ENCODE measurements at regions not wholly inside any gene's neighbourhood (a gene's known extent, or its start where the extent isn't known, plus 50 kb on each side); places are given as distances from the start of the nearest gene placed in this dataset.

- FAIRE-seq (no peak), DNase-seq (ENCODE audit: insufficient read length) (no peak)
- TF ChIP-seq POLR2AphosphoS5 (IDR thresholded peaks at IDR 0.05; ENCODE audit: low read depth, low read length) (no peak), TAF1 (IDR thresholded peaks at IDR 0.05; ENCODE audit: borderline replicate concordance, low read depth, low read length) (no peak), POLR2A (IDR thresholded peaks at IDR 0.05; ENCODE audit: low read depth, low read length) (no peak)
Observed at GRCh38 chrX:39497702-39498265, 600.0 kb downstream of the BCOR start.

DNA sequence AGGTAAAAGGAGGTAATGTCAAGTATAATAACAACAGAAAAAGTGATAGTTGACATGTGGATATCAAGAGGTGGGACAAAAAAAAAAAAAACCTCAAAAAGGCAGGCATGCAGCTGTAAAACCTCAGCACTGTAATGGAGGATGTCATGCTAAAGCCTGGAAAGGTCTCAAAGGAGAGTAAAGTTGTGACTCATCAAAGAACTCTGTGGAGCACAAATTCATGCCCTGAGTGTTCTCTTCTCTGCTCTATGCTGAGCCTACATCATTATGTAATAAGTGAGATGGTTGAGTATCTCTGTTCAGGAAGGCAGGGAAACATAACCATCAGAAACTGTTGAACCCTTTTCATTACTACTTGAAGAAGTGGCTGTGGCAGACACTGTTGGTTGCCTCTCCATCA, 597.8 kb downstream of the BCOR start:
- FAIRE-seq (no peak), DNase-seq (ENCODE audit: insufficient read length) (no peak)
- TF ChIP-seq POLR2AphosphoS5 (IDR thresholded peaks at IDR 0.05; ENCODE audit: low read depth, low read length) (no peak), TAF1 (IDR thresholded peaks at IDR 0.05; ENCODE audit: borderline replicate concordance, low read depth, low read length) (no peak), POLR2A (IDR thresholded peaks at IDR 0.05; ENCODE audit: low read depth, low read length) (no peak)

- DNase-seq (ENCODE audit: insufficient read length) (no peak), FAIRE-seq (no peak)
- no peak for TF ChIP-seq POLR2A (IDR thresholded peaks at IDR 0.05; ENCODE audit: low read depth, low read length)
- no peak for TF ChIP-seq POLR2AphosphoS5 (IDR thresholded peaks at IDR 0.05; ENCODE audit: low read depth, low read length)
- TF ChIP-seq TAF1 (IDR thresholded peaks at IDR 0.05; ENCODE audit: borderline replicate concordance, low read depth, low read length), result no peak
Observed at GRCh38 chrX:39501822-39502221, 595.9 kb downstream of the BCOR start.

- TF ChIP-seq TAF1 (IDR thresholded peaks at IDR 0.05; ENCODE audit: borderline replicate concordance, low read depth, low read length) (no peak), POLR2A (IDR thresholded peaks at IDR 0.05; ENCODE audit: low read depth, low read length) (no peak), POLR2AphosphoS5 (IDR thresholded peaks at IDR 0.05; ENCODE audit: low read depth, low read length) (no peak)
- no peak for DNase-seq (ENCODE audit: insufficient read length)
- no peak for FAIRE-seq
Observed at GRCh38 chrX:39502486-39502885, 595.3 kb downstream of the BCOR start.

DNA sequence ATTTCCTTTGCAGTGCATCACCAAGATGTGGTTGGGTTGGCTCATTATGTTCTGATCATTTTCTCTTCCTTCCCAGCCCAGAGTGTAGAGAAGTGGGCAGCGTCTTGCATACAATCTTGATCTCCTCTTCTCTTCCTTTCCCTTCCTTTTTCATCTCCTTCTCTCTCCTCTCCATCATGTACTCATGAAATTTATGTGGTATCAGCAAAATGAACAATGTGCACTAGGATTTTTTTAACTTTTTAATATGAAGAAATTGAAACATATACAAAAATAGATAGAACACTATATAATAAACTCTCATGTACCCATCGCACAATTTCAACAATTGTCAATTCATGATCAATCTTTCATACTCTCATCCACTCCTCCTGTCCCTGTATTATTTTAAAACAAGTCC, 593.5 kb downstream of the BCOR start:
- DNase-seq (ENCODE audit: insufficient read length) (no peak), FAIRE-seq (no peak)
- TF ChIP-seq POLR2AphosphoS5 (IDR thresholded peaks at IDR 0.05; ENCODE audit: low read depth, low read length) (no peak), POLR2A (IDR thresholded peaks at IDR 0.05; ENCODE audit: low read depth, low read length) (no peak), TAF1 (IDR thresholded peaks at IDR 0.05; ENCODE audit: borderline replicate concordance, low read depth, low read length) (no peak)

DNA sequence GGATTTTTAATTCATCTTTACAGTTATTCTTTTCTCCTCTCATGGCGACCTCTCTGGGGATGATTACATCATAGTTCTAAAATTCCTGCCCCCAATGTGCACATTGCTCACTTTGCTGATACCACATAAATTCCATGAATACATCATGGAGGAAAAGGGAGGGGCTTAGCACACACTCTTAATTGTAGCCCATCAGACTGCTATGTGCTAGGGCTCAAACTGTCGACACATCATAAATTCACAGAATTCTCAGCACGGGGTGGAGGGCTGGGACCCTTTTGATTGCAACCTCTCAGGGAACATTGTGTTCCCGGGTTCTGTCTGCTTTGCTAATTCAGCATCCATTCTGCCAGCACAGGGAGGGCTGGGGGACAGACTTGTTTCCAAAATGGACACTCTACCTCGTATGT, 592.9 kb downstream of the BCOR start:
- no peak for TF ChIP-seq TAF1 (IDR thresholded peaks at IDR 0.05; ENCODE audit: borderline replicate concordance, low read depth, low read length)
- no peak for TF ChIP-seq POLR2A (IDR thresholded peaks at IDR 0.05; ENCODE audit: low read depth, low read length)
- TF ChIP-seq POLR2AphosphoS5 (IDR thresholded peaks at IDR 0.05; ENCODE audit: low read depth, low read length), result no peak
- no peak for FAIRE-seq
- no peak for DNase-seq (ENCODE audit: insufficient read length)

- TF ChIP-seq POLR2AphosphoS5 (IDR thresholded peaks at IDR 0.05; ENCODE audit: low read depth, low read length), result no peak
- no peak for TF ChIP-seq TAF1 (IDR thresholded peaks at IDR 0.05; ENCODE audit: borderline replicate concordance, low read depth, low read length)
- TF ChIP-seq POLR2A (IDR thresholded peaks at IDR 0.05; ENCODE audit: low read depth, low read length), result no peak
- no peak for FAIRE-seq
- no peak for DNase-seq (ENCODE audit: insufficient read length)
Observed at GRCh38 chrX:39506131-39506530, 591.6 kb downstream of the BCOR start.

DNA sequence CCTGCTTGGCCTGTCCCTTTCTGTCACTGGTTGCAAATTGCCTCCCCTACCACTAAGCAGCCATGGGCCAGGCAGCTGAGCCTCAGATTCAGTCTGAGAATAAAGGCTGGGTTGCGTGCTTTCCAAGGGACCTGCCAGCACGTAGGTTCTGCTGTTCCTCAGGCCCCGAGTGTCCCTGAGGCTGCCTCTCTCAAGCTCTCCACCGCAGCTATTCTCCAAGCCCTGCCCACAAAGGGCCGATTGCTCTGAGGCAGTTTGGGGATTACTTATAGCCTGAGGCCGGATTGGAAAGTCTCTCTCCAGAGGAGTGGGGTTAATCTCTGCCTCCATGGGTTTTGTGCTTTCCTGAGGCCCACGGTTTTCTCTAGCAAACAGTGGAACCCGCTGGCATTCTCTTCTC, 590.7 kb downstream of the BCOR start:
- DNase-seq (ENCODE audit: insufficient read length) (no peak), FAIRE-seq (no peak)
- TF ChIP-seq POLR2A (IDR thresholded peaks at IDR 0.05; ENCODE audit: low read depth, low read length), result no peak
- no peak for TF ChIP-seq TAF1 (IDR thresholded peaks at IDR 0.05; ENCODE audit: borderline replicate concordance, low read depth, low read length)
- TF ChIP-seq POLR2AphosphoS5 (IDR thresholded peaks at IDR 0.05; ENCODE audit: low read depth, low read length), result no peak

DNA sequence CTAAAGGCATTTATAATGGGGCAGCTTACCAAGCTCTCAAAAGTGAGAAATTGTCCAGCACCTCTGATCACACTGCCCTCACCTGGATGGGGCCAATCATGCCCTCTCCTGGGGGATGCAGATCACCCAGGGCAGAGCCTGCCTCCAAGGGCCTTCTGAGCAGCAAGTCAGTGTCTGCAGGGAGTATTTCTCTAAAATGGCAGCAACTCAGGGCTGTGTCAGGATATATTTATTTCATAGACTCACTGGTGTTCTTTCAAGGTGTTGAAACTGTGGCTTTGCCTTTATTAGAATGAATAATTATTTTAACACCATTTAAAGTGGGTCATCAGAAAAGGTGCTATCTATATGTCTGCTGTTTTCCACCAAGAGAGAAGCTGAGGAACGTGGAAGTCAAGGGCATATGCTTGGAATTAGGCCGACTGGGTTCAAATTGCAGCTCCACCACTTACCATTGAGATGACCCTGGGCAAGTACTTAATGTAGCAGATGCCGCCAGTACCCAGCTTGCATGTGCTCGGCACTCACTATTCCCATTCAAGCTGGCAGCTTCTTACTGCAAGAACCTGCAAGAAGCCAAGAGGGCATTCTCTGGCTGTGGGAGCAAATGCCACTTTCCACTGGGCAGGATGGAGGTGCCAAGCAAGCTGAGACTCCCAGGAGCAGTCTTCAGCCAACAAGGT, 590.0 kb downstream of the BCOR start:
- no peak for TF ChIP-seq POLR2A (IDR thresholded peaks at IDR 0.05; ENCODE audit: low read depth, low read length)
- TF ChIP-seq TAF1 (IDR thresholded peaks at IDR 0.05; ENCODE audit: borderline replicate concordance, low read depth, low read length), result no peak
- TF ChIP-seq POLR2AphosphoS5 (IDR thresholded peaks at IDR 0.05; ENCODE audit: low read depth, low read length), result no peak
- no peak for DNase-seq (ENCODE audit: insufficient read length)
- FAIRE-seq, result no peak

- no peak for DNase-seq (ENCODE audit: insufficient read length)
- FAIRE-seq, result no peak
- TF ChIP-seq POLR2AphosphoS5 (IDR thresholded peaks at IDR 0.05; ENCODE audit: low read depth, low read length) (no peak), POLR2A (IDR thresholded peaks at IDR 0.05; ENCODE audit: low read depth, low read length) (no peak), TAF1 (IDR thresholded peaks at IDR 0.05; ENCODE audit: borderline replicate concordance, low read depth, low read length) (no peak)
Observed at GRCh38 chrX:39508300-39508692, 589.5 kb downstream of the BCOR start.

DNA sequence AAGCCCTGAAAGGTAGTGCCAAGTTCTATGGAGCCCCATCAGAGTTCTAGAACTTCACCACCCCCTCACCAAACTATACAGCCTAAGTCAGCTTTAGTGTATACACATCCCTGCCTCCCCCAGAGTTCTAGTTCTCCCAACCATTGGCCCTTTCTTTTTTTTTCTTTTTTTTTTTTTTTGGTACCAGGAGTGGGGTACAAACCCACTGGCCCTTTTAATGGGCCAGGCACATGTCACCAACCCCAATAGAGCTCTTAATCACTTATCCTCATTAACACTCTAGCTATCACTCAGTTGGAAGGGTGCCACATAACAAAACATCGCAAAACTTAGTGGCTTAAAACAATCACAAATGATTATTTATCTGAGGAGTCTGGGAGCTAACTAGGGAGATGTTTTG, 588.6 kb downstream of the BCOR start:
- no peak for TF ChIP-seq TAF1 (IDR thresholded peaks at IDR 0.05; ENCODE audit: borderline replicate concordance, low read depth, low read length)
- no peak for TF ChIP-seq POLR2A (IDR thresholded peaks at IDR 0.05; ENCODE audit: low read depth, low read length)
- no peak for TF ChIP-seq POLR2AphosphoS5 (IDR thresholded peaks at IDR 0.05; ENCODE audit: low read depth, low read length)
- DNase-seq (ENCODE audit: insufficient read length) (no peak), FAIRE-seq (no peak)

DNA sequence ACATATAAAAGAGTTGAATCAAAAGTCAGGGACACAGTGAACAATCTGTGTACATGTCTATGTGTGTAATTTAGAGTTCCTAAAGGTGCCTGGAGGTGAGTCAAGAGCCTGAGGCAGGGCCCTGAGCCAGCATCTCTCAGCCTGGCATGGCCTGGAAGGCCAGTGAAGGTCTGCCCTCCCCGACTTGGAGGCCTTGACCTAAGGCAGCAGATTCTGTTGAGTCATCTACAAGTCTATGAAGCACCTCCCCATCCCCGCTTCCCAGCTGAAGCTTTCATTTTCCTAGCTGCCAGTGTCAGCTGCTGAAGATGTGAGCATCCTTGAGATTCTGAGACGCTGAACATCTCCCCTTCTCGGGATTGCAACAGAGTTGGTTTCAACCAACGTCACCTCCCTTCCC, 583.9 kb downstream of the BCOR start:
- DNase-seq (ENCODE audit: insufficient read length) (no peak), FAIRE-seq (no peak)
- TF ChIP-seq TAF1 (IDR thresholded peaks at IDR 0.05; ENCODE audit: borderline replicate concordance, low read depth, low read length) (no peak), POLR2AphosphoS5 (IDR thresholded peaks at IDR 0.05; ENCODE audit: low read depth, low read length) (no peak), POLR2A (IDR thresholded peaks at IDR 0.05; ENCODE audit: low read depth, low read length) (no peak)

Data from GM12892 (cell line).